ENCODE measurements at regions not wholly inside any gene's neighbourhood (a gene's known extent, or its start where the extent isn't known, plus 50 kb on each side); places are given as distances from the start of the nearest gene placed in this dataset.

DNA sequence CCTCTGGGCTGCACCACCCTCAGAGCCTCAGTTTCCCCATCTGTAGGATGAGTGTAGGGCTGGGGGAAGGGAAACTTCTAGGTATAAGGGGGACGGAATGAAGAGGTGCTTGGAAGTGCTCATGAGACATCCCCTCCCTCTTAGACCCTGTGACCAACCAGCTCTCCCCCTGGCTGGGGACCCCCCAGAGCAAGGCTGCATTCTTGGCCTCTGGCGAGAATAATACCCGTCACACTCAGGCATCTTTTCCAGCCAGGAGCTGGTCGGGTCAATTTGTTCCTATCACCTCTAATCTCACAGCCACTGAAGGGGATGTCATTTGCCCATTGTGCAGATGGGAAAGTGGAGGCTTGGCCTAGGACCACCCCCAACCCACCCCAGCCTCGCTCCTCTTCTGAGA, 443.0 kb downstream of the PTPRU start:
- TF ChIP-seq CTCF (IDR thresholded peaks at IDR 0.05 in 4 of 5, conservative IDR thresholded peaks at IDR 0.05 in 1 of 5) = no peak
- no peak for TF ChIP-seq POLR2A (IDR thresholded peaks at IDR 0.05)
- no peaks in the 10 kb centered on the region for H3K27me3 ChIP-seq
- H3K9me3 ChIP-seq = no peaks in the 10 kb centered on the region
- no peak for ATAC-seq
- intact Hi-C loops (cut with DNase I; ENCODE audit: low total_unique reads) = no loop called here
- no peaks in the 10 kb centered on the region for H3K36me3 ChIP-seq
- in situ Hi-C loops (cut with MboI; ENCODE audit: low sequenced_read_pairs in 4 of 4) = no loop called here
- H3K4me3 ChIP-seq = no peak overlapping the region
- H3K4me1 ChIP-seq = peaks cover 0 to 3% of the 10 kb centered on the region in 2 donors
- H3K27ac ChIP-seq = no peak overlapping the region
- no peak for DNase-seq

- no peak for TF ChIP-seq CTCF (IDR thresholded peaks at IDR 0.05 in 4 of 5, conservative IDR thresholded peaks at IDR 0.05 in 1 of 5)
- no peak for TF ChIP-seq POLR2A (IDR thresholded peaks at IDR 0.05)
- Histone ChIP-seq H3K27ac (no peak overlapping the region), H3K27me3 (no peaks in the 10 kb centered on the region), H3K4me1 (peaks cover 0 to 3% of the 10 kb centered on the region in 2 donors), H3K4me3 (no peak overlapping the region), H3K36me3 (no peaks in the 10 kb centered on the region), H3K9me3 (no peaks in the 10 kb centered on the region)
- in situ Hi-C loops (cut with MboI; ENCODE audit: low sequenced_read_pairs in 4 of 4) (no loop called here), intact Hi-C loops (cut with DNase I; ENCODE audit: low total_unique reads) (no loop called here)
- ATAC-seq = no peak
- DNase-seq = no peak
Observed at GRCh38 chr1:29677028-29678024, 441.0 kb downstream of the PTPRU start.

DNA sequence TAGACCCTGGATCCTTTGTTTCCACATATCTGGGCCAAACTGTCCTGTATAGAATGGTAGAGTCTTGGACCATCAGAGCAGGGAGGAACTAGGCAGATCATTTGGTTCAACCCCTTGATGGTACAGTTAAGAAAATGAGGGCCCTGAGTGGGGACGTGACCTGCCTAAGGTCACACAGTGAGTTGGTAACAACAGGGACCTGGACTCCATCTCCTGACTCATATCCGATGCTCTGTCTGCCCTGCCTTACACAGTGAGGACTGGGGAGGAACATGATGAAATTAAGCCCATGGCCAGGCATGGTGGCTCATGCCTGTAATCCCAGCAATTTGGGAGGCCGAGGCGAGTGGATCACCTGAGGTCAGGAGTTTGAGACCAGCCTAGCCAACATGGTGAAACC, 440.2 kb downstream of the PTPRU start:
- peaks cover 0 to 3% of the 10 kb centered on the region in 2 donors for H3K4me1 ChIP-seq
- H3K27me3 ChIP-seq = no peaks in the 10 kb centered on the region
- in situ Hi-C loops (cut with MboI; ENCODE audit: low sequenced_read_pairs in 4 of 4) (no loop called here), intact Hi-C loops (cut with DNase I; ENCODE audit: low total_unique reads) (no loop called here)
- H3K9me3 ChIP-seq = no peaks in the 10 kb centered on the region
- DNase-seq (no peak), ATAC-seq (no peak)
- H3K36me3 ChIP-seq = no peaks in the 10 kb centered on the region
- H3K4me3 ChIP-seq = no peak overlapping the region
- H3K27ac ChIP-seq = no peak overlapping the region
- TF ChIP-seq CTCF (IDR thresholded peaks at IDR 0.05 in 4 of 5, conservative IDR thresholded peaks at IDR 0.05 in 1 of 5) (no peak), POLR2A (IDR thresholded peaks at IDR 0.05) (no peak)

- ATAC-seq (peak in 1 of 2 donors; percentile 55), DNase-seq (no peak)
- no peak for TF ChIP-seq POLR2A (IDR thresholded peaks at IDR 0.05)
- no peak for TF ChIP-seq CTCF (IDR thresholded peaks at IDR 0.05 in 4 of 5, conservative IDR thresholded peaks at IDR 0.05 in 1 of 5)
- no peak overlapping the region for H3K4me3 ChIP-seq
- H3K27me3 ChIP-seq = no peaks in the 10 kb centered on the region
- intact Hi-C loops (cut with DNase I; ENCODE audit: low total_unique reads) = no loop called here
- no peaks in the 10 kb centered on the region for H3K9me3 ChIP-seq
- in situ Hi-C loops (cut with MboI; ENCODE audit: low sequenced_read_pairs in 4 of 4) = no loop called here
- H3K36me3 ChIP-seq = no peaks in the 10 kb centered on the region
- peaks cover 0 to 3% of the 10 kb centered on the region in 2 donors for H3K4me1 ChIP-seq
- H3K27ac ChIP-seq = no peak overlapping the region
Observed at GRCh38 chr1:29675481-29676263, 439.4 kb downstream of the PTPRU start.

All from gastrocnemius medialis (tissue), 4 donors.